Activated CD4-positive, CD25-positive, alpha-beta regulatory T cell treated with anti-CD3 and anti-CD28 coated beads, Interleukin-2, amount 50 U/mL, for 24 hours (primary cell): ENCODE measurements at regions not wholly inside any gene's neighbourhood (a gene's known extent, or its start where the extent isn't known, plus 50 kb on each side); places are given as distances from the start of the nearest gene placed in this dataset.
"Not testable (repeated sequence)": the region's sequence is repeated elsewhere in the genome, so short reads cannot be mapped to it uniquely, and the experiment has no call there.

Experiments used
- ATAC-seq, 2 donors: fragments of 150-1000 bp; cut with Tn5 transposase; one replicate each; pipeline ENCODE4 v1.10.0; 2021; ENCODE audit warnings: mild to moderate bottlenecking in 1 of 2, moderate library complexity in 1 of 2

GRCh38 chr4:189560605-189561004 is 380.1 kb upstream of the FRG1 start:
- not testable (repeated sequence) for ATAC-seq

- ATAC-seq, result not testable (repeated sequence)
Measured at GRCh38 chr4:189563751-189564150, 376.9 kb upstream of the FRG1 start.

- not testable (repeated sequence) for ATAC-seq
Measured at GRCh38 chr4:189566271-189566670, 374.4 kb upstream of the FRG1 start.

- not testable (repeated sequence) for ATAC-seq
Measured at GRCh38 chr4:189566900-189567299, 373.8 kb upstream of the FRG1 start.

GRCh38 chr4:189579645-189580044 is 361.0 kb upstream of the FRG1 start:
- ATAC-seq, result not testable (repeated sequence)

GRCh38 chr4:189586908-189587632 is 353.6 kb upstream of the FRG1 start:
- ATAC-seq, result not testable (repeated sequence)

GRCh38 chr4:189589201-189589600 is 351.5 kb upstream of the FRG1 start:
- not testable (repeated sequence) for ATAC-seq

- ATAC-seq, result no peak
Measured at GRCh38 chr4:189592890-189593289, 347.8 kb upstream of the FRG1 start.

- ATAC-seq, result no peak
Measured at GRCh38 chr4:189597341-189597740, 343.3 kb upstream of the FRG1 start.

- no peak for ATAC-seq
Measured at GRCh38 chr4:189600264-189600663, 340.4 kb upstream of the FRG1 start.

GRCh38 chr4:189600718-189601435 is 339.8 kb upstream of the FRG1 start:
- ATAC-seq, result no peak

- not testable (repeated sequence) for ATAC-seq
Measured at GRCh38 chr4:189602827-189603226, 337.8 kb upstream of the FRG1 start.

GRCh38 chr4:189610571-189610970 is 330.1 kb upstream of the FRG1 start:
- ATAC-seq, result not testable (repeated sequence)

- ATAC-seq, result no peak
Measured at GRCh38 chr4:189613207-189613606, 327.5 kb upstream of the FRG1 start.

- no peak for ATAC-seq
Measured at GRCh38 chr4:189615217-189615663, 325.4 kb upstream of the FRG1 start.

- not testable (repeated sequence) for ATAC-seq
Measured at GRCh38 chr4:189617741-189618140, 322.9 kb upstream of the FRG1 start.

GRCh38 chr4:189619441-189620250 is 321.0 kb upstream of the FRG1 start:
- not testable (repeated sequence) for ATAC-seq

GRCh38 chr4:189622574-189622973 is 318.1 kb upstream of the FRG1 start:
- not testable (repeated sequence) for ATAC-seq

GRCh38 chr4:189627041-189627440 is 313.6 kb upstream of the FRG1 start:
- ATAC-seq, result not testable (repeated sequence)

GRCh38 chr4:189629733-189630132 is 310.9 kb upstream of the FRG1 start:
- not testable (repeated sequence) for ATAC-seq

- peak; percentile 59 to 65 for ATAC-seq
Measured at GRCh38 chr4:189630913-189631567, 309.6 kb upstream of the FRG1 start.

- ATAC-seq, result not testable (repeated sequence)
Measured at GRCh38 chr4:189631568-189631916, 309.1 kb upstream of the FRG1 start.

GRCh38 chr4:189650436-189650835 is 290.2 kb upstream of the FRG1 start:
- ATAC-seq, result not testable (repeated sequence)
